ENCODE measurements at regions not wholly inside any gene's neighbourhood (a gene's known extent, or its start where the extent isn't known, plus 50 kb on each side); places are given as distances from the start of the nearest gene placed in this dataset.

- no peak for TF ChIP-seq EZH2 (IDR thresholded peaks at IDR 0.05)
- TF ChIP-seq, protein P1, sequence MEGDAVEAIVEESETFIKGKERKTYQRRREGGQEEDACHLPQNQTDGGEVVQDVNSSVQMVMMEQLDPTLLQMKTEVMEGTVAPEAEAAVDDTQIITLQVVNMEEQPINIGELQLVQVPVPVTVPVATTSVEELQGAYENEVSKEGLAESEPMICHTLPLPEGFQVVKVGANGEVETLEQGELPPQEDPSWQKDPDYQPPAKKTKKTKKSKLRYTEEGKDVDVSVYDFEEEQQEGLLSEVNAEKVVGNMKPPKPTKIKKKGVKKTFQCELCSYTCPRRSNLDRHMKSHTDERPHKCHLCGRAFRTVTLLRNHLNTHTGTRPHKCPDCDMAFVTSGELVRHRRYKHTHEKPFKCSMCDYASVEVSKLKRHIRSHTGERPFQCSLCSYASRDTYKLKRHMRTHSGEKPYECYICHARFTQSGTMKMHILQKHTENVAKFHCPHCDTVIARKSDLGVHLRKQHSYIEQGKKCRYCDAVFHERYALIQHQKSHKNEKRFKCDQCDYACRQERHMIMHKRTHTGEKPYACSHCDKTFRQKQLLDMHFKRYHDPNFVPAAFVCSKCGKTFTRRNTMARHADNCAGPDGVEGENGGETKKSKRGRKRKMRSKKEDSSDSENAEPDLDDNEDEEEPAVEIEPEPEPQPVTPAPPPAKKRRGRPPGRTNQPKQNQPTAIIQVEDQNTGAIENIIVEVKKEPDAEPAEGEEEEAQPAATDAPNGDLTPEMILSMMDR (IDR thresholded peaks at IDR 0.05), result no peak
Observed at GRCh38 chr18:55657572-55658331, 69.8 kb upstream of the TCF4 start.
